ENCODE measurements at regions not wholly inside any gene's neighbourhood (a gene's known extent, or its start where the extent isn't known, plus 50 kb on each side); places are given as distances from the start of the nearest gene placed in this dataset.

DNA sequence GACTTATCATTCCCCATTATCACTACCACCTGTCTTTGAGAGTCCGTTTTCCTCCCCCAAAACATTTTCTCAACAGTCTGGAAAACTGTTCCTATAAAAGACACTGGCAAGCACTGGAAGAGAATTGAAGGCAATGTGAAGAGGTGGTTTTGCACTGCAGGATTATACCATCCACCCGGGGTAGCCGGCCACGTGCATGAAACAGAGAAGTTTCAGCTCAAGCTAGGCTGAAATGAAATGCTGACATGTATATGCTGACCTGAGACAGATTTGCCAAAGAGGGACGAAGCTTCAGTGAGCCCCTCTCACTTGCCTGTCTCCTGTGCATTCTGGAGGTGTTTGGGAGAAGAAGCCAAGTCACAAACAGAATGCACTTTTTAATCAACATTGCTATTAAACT is 567.0 kb downstream of the EBF1 start:
- TF ChIP-seq POLR2A (IDR thresholded peaks at IDR 0.05), result no peak
- TF ChIP-seq, protein P1, sequence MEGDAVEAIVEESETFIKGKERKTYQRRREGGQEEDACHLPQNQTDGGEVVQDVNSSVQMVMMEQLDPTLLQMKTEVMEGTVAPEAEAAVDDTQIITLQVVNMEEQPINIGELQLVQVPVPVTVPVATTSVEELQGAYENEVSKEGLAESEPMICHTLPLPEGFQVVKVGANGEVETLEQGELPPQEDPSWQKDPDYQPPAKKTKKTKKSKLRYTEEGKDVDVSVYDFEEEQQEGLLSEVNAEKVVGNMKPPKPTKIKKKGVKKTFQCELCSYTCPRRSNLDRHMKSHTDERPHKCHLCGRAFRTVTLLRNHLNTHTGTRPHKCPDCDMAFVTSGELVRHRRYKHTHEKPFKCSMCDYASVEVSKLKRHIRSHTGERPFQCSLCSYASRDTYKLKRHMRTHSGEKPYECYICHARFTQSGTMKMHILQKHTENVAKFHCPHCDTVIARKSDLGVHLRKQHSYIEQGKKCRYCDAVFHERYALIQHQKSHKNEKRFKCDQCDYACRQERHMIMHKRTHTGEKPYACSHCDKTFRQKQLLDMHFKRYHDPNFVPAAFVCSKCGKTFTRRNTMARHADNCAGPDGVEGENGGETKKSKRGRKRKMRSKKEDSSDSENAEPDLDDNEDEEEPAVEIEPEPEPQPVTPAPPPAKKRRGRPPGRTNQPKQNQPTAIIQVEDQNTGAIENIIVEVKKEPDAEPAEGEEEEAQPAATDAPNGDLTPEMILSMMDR (IDR thresholded peaks at IDR 0.05), result no peak
